ENCODE measurements at regions not wholly inside any gene's neighbourhood (a gene's known extent, or its start where the extent isn't known, plus 50 kb on each side); places are given as distances from the start of the nearest gene placed in this dataset.

DNA sequence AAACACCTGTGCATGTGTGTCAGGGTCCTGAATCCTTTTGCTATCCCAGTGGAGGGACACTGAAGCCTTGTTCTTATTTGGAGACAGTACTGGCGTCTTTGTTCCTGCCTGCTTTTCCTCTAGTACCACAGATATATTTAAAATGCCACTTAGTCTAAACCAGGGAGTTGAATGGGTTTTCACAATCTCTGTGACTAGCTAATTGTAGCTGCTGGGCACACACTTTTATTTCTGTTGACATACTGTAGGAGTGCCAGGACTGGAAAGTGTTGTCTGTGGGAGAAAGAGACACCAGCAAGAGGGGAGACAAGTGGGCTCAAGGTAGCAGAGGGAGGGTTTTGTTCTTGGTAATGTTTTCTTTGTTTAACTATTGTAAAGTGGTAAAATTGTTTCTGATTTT is 174.0 kb upstream of the SV2C start:
- TF ChIP-seq, protein P1, sequence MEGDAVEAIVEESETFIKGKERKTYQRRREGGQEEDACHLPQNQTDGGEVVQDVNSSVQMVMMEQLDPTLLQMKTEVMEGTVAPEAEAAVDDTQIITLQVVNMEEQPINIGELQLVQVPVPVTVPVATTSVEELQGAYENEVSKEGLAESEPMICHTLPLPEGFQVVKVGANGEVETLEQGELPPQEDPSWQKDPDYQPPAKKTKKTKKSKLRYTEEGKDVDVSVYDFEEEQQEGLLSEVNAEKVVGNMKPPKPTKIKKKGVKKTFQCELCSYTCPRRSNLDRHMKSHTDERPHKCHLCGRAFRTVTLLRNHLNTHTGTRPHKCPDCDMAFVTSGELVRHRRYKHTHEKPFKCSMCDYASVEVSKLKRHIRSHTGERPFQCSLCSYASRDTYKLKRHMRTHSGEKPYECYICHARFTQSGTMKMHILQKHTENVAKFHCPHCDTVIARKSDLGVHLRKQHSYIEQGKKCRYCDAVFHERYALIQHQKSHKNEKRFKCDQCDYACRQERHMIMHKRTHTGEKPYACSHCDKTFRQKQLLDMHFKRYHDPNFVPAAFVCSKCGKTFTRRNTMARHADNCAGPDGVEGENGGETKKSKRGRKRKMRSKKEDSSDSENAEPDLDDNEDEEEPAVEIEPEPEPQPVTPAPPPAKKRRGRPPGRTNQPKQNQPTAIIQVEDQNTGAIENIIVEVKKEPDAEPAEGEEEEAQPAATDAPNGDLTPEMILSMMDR (IDR thresholded peaks at IDR 0.05): no peak
- TF ChIP-seq POLR2A (IDR thresholded peaks at IDR 0.05): no peak

All from thyroid gland (tissue), 4 donors.